B cell (primary cell): ENCODE measurements at regions not wholly inside any gene's neighbourhood (a gene's known extent, or its start where the extent isn't known, plus 50 kb on each side); places are given as distances from the start of the nearest gene placed in this dataset.

ENCODE experiments used
- EZH2 ChIP-seq: IDR thresholded peaks from 2 replicates; pipeline ENCODE4 v1.6.1; 2012; ENCODE audit warnings: borderline replicate concordance, low read depth, mild to moderate bottlenecking, moderate library complexity, low read length; ENCODE audit not compliant: insufficient read depth, poor library complexity, severe bottlenecking
- TF ChIP-seq, protein P1 (sequence below): fragments of 200-600 bp; IDR thresholded peaks from one replicate; pipeline ENCODE4 v1.8.0; 2022; ENCODE audit warnings: antibody characterized with exemption, mild to moderate bottlenecking

DNA sequence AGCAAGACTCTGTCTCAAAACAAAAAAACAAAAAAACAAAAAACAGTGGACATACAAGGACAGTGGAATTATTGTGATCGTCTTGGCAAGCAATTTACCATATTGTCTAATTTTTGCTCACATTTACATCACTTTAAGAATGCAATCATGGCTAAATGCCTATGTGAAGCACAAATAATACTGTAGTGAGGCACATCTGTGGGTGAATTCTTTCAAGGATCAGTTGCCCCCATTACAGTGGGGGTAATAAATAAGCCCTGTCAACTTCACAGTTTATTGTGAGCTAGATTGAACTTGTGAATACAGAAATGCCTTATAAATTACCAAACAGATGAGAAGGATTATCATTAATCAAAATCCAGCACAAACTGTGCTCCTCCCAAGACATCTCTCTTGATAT, 150.2 kb upstream of the PAPPA start:
- TF ChIP-seq, protein P1, sequence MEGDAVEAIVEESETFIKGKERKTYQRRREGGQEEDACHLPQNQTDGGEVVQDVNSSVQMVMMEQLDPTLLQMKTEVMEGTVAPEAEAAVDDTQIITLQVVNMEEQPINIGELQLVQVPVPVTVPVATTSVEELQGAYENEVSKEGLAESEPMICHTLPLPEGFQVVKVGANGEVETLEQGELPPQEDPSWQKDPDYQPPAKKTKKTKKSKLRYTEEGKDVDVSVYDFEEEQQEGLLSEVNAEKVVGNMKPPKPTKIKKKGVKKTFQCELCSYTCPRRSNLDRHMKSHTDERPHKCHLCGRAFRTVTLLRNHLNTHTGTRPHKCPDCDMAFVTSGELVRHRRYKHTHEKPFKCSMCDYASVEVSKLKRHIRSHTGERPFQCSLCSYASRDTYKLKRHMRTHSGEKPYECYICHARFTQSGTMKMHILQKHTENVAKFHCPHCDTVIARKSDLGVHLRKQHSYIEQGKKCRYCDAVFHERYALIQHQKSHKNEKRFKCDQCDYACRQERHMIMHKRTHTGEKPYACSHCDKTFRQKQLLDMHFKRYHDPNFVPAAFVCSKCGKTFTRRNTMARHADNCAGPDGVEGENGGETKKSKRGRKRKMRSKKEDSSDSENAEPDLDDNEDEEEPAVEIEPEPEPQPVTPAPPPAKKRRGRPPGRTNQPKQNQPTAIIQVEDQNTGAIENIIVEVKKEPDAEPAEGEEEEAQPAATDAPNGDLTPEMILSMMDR, result no peak
- no peak for TF ChIP-seq EZH2
